OCI-LY7 (cell line): ENCODE measurements at regions not wholly inside any gene's neighbourhood (a gene's known extent, or its start where the extent isn't known, plus 50 kb on each side); places are given as distances from the start of the nearest gene placed in this dataset.

Experiments used
- EZH2phosphoT487 ChIP-seq: fragments of 200-600 bp; sonication (generic); IDR thresholded peaks from 2 replicates; pipeline ENCODE4 v1.6.1; 2018; ENCODE audit warnings: low read depth, borderline replicate concordance, mild to moderate bottlenecking, mixed run types, antibody characterized with exemption, low read length, moderate library complexity, mixed read lengths
- TF ChIP-seq, protein P1 (sequence below): fragments of 200-600 bp; sonication (generic); conservative IDR thresholded peaks from 2 replicates; pipeline ENCODE4 v1.5.1; 2014; ENCODE audit warnings: mild to moderate bottlenecking, antibody characterized with exemption, low read length, moderate library complexity, mixed read lengths

DNA sequence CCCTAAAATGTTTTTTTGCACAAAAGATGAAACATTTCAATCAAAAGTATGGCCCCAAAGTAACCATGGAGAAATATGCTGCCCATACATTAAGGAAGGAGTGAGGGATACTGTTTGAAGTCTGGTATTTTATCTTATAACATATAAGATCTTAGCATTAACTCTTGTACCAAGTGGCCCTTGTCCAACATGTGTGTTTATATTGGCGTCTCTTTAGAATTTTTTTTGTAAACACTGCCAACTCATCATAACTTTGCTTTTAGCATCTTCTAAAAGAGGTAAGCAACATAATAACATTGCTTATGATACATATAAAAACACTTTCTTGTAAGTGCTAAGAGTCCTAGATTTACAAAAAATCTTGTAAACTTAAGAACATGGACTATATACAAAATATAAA lies 419.7 kb downstream of the ADAMTS20 start:
- TF ChIP-seq, protein P1, sequence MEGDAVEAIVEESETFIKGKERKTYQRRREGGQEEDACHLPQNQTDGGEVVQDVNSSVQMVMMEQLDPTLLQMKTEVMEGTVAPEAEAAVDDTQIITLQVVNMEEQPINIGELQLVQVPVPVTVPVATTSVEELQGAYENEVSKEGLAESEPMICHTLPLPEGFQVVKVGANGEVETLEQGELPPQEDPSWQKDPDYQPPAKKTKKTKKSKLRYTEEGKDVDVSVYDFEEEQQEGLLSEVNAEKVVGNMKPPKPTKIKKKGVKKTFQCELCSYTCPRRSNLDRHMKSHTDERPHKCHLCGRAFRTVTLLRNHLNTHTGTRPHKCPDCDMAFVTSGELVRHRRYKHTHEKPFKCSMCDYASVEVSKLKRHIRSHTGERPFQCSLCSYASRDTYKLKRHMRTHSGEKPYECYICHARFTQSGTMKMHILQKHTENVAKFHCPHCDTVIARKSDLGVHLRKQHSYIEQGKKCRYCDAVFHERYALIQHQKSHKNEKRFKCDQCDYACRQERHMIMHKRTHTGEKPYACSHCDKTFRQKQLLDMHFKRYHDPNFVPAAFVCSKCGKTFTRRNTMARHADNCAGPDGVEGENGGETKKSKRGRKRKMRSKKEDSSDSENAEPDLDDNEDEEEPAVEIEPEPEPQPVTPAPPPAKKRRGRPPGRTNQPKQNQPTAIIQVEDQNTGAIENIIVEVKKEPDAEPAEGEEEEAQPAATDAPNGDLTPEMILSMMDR: no peak
- TF ChIP-seq EZH2phosphoT487: no peak
